A673 (cell line): ENCODE measurements at regions not wholly inside any gene's neighbourhood (a gene's known extent, or its start where the extent isn't known, plus 50 kb on each side); places are given as distances from the start of the nearest gene placed in this dataset.
A peak's percentile ranks its signal among the peaks of the same experiment; 100 is the strongest.

Experiments used
- BruUV-seq: library from RNA; stranded (reverse); fragments of 400-500 nt; replicated peaks from 2 replicates; lab custom pipeline; 2021; lab: Mats Ljungman, UMichigan
- CTCF ChIA-PET: fragments of 300-600 bp; sonication (Branson Sonifier 250); formaldehyde crosslinking; loops from one replicate; lab custom pipeline; 2022; ENCODE audit warnings: antibody characterized with exemption; lab: Charles Lee
- POLR2A ChIA-PET: fragments of 300-600 bp; sonication (Branson Sonifier 250); formaldehyde crosslinking; loops from one replicate; lab custom pipeline; 2022; ENCODE audit warnings: antibody characterized with exemption; ENCODE audit not compliant: low non-redundant PET; lab: Charles Lee
- DNase-seq: peaks from one replicate; pipeline ENCODE4 v3.0.0-alpha.2; 2015; ENCODE audit warnings: low spot score
- H3K27ac ChIP-seq: fragments of 200-600 bp; sonication (generic); 2 replicates; pipeline ENCODE4 v1.5.1; 2016; ENCODE audit warnings: mixed run types, low read depth, mild to moderate bottlenecking, mixed read lengths, antibody characterized with exemption, low read length; ENCODE audit not compliant: poor library complexity, severe bottlenecking
- H3K27me3 ChIP-seq: fragments of 200-600 bp; sonication (generic); replicated peaks from 2 replicates; pipeline ENCODE4 v1.6.1; 2017; ENCODE audit warnings: mixed run types, low read depth, mild to moderate bottlenecking, mixed read lengths, antibody characterized with exemption, low read length; ENCODE audit not compliant: insufficient read depth, poor library complexity
- H3K36me3 ChIP-seq: fragments of 200-600 bp; sonication (generic); 2 replicates; pipeline ENCODE4 v1.6.1; 2016; ENCODE audit warnings: mixed run types, mild to moderate bottlenecking, mixed read lengths, antibody characterized with exemption, low read length; ENCODE audit not compliant: insufficient read depth, poor library complexity, severe bottlenecking
- H3K4me1 ChIP-seq: fragments of 200-600 bp; sonication (generic); 2 replicates; pipeline ENCODE4 v1.6.1; 2017; ENCODE audit warnings: mixed run types, mild to moderate bottlenecking, mixed read lengths, antibody characterized with exemption, low read length; ENCODE audit not compliant: insufficient read depth, poor library complexity, severe bottlenecking
- H3K4me3 ChIP-seq: fragments of 200-600 bp; sonication (generic); 2 replicates; pipeline ENCODE4 v1.5.1; 2016; ENCODE audit warnings: low read depth, mixed run types, mild to moderate bottlenecking, mixed read lengths, low read length; ENCODE audit not compliant: poor library complexity, severe bottlenecking
- H3K9me3 ChIP-seq: fragments of 200-600 bp; sonication (generic); 2 replicates; pipeline ENCODE4 v1.6.1; 2016; ENCODE audit warnings: mixed run types, low read depth, mild to moderate bottlenecking, mixed read lengths, antibody characterized with exemption, low read length; ENCODE audit not compliant: poor library complexity, severe bottlenecking
- EZH2 ChIP-seq: fragments of 200-600 bp; sonication (generic); IDR thresholded peaks from 2 replicates; pipeline ENCODE4 v1.6.1; 2017; ENCODE audit warnings: borderline replicate concordance, low read depth, mild to moderate bottlenecking, mixed read lengths, antibody characterized with exemption, low read length; ENCODE audit not compliant: poor library complexity, severe bottlenecking
- intact Hi-C: fragments of 100-400 bp; cut with micrococcal nuclease; formaldehyde crosslinking; loops from one replicate; pipeline ENCODE4 v1.10.0; 2022; ENCODE audit not compliant: unreplicated experiment
- TF ChIP-seq, protein P1 (sequence below): fragments of 300-800, 200-600 bp; sonication (generic); conservative IDR thresholded peaks from 2 replicates; pipeline ENCODE4 v1.5.1; 2017; ENCODE audit warnings: low read depth, mild to moderate bottlenecking, antibody characterized with exemption, low read length, moderate library complexity, mixed read lengths

DNA sequence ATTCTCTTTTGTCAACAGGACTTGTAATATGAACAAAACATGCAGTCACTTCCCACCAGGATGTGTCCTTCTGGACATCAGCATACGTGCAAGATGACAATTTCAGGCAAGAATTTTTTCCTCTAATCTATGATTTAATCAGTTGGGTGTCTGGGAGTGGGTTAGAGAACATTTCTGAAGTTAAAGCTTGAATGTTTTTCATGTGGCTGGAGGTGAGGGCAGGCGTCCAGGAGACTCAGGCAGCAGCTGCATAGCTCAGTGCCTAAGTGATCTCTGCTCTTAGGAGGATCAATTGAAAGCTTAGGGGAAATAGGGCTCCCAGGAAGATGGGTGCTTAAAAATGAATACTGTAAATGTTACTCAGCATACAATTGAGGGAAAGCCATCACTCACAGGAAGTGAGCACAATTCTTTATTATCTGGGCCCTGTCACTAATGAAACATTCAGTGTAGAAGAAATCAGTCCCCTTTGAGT lies 457.6 kb upstream of the KLF6 start:
- POLR2A ChIA-PET = no interaction called here
- CTCF ChIA-PET = interaction anchor here (0.6 kb wide), 1 partner anchor 1060 kb away, joined by 3 read pairs; no protein-coding TSS in a partner anchor
- BruUV-seq = no TSS peak
- Histone ChIP-seq H3K36me3 (no peaks in the 10 kb centered on the region), H3K9me3 (no peaks in the 10 kb centered on the region), H3K4me3 (no peak overlapping the region), H3K4me1 (peaks cover 20% of the 10 kb centered on the region), H3K27me3 (no peaks in the 10 kb centered on the region), H3K27ac (peak overlapping the region; percentile 23)
- peak; percentile 42 for DNase-seq
- TF ChIP-seq, protein P1, sequence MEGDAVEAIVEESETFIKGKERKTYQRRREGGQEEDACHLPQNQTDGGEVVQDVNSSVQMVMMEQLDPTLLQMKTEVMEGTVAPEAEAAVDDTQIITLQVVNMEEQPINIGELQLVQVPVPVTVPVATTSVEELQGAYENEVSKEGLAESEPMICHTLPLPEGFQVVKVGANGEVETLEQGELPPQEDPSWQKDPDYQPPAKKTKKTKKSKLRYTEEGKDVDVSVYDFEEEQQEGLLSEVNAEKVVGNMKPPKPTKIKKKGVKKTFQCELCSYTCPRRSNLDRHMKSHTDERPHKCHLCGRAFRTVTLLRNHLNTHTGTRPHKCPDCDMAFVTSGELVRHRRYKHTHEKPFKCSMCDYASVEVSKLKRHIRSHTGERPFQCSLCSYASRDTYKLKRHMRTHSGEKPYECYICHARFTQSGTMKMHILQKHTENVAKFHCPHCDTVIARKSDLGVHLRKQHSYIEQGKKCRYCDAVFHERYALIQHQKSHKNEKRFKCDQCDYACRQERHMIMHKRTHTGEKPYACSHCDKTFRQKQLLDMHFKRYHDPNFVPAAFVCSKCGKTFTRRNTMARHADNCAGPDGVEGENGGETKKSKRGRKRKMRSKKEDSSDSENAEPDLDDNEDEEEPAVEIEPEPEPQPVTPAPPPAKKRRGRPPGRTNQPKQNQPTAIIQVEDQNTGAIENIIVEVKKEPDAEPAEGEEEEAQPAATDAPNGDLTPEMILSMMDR = no peak
- TF ChIP-seq EZH2 = no peak
- intact Hi-C loops = no loop called here

GRCh38 chr10:4241724-4242345 lies 456.8 kb upstream of the KLF6 start:
- peak; percentile 74 for DNase-seq
- CTCF ChIA-PET = interaction anchor here (0.5 kb wide), 1 partner anchor 24 kb away, joined by 3 read pairs; no protein-coding TSS in a partner anchor
- Histone ChIP-seq H3K9me3 (no peaks in the 10 kb centered on the region), H3K36me3 (no peaks in the 10 kb centered on the region), H3K27me3 (no peaks in the 10 kb centered on the region), H3K4me1 (peaks cover 20% of the 10 kb centered on the region), H3K27ac (peak overlapping the region; percentile 23), H3K4me3 (no peak overlapping the region)
- intact Hi-C loops = no loop called here
- POLR2A ChIA-PET = interaction anchor here (0.5 kb wide), 1 partner anchor 15 kb away, joined by 8 read pairs; no protein-coding TSS in a partner anchor
- no TSS peak for BruUV-seq
- no peak for TF ChIP-seq EZH2
- TF ChIP-seq, protein P1 = no peak

DNA sequence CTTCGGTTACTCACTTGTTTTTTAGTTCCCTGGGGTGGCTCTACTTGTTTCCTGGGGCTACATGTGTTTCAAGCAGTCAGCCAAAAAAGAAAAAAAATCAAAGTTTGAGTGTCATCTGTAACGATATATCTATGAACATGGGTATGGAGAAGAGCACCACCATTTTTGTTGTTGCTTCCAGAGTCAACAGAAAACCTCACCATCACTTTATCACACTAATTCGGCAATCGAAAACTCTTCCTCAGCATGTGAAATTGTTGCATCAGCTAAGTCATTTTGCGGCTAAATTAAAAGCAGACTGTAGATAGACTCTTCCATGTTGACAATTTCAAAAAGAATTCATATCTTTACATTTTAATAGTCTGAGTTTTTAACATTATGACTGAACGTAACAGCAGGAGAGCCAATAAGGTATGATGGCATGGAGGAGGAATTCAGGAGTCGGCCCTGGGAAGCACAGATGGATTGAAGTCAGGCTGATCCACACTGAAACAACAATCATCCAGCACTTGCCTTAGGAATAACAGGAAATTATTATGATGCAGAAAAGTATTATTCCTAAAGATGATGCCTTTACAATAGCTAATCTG lies 455.7 kb upstream of the KLF6 start:
- intact Hi-C loops = no loop called here
- CTCF ChIA-PET = no interaction called here
- DNase-seq = no peak
- peaks cover 3% of the 10 kb centered on the region for H3K9me3 ChIP-seq
- BruUV-seq = no TSS peak
- H3K4me3 ChIP-seq = no peak overlapping the region
- H3K4me1 ChIP-seq = peaks cover 20% of the 10 kb centered on the region
- POLR2A ChIA-PET = no interaction called here
- H3K27me3 ChIP-seq = no peaks in the 10 kb centered on the region
- H3K36me3 ChIP-seq = no peaks in the 10 kb centered on the region
- H3K27ac ChIP-seq = no peak overlapping the region
- TF ChIP-seq, protein P1 = no peak
- TF ChIP-seq EZH2 = no peak
